Fibroblast of the aortic adventitia (primary cell): ENCODE measurements at regions not wholly inside any gene's neighbourhood (a gene's known extent, or its start where the extent isn't known, plus 50 kb on each side); places are given as distances from the start of the nearest gene placed in this dataset.
"Not testable (repeated sequence)": the region's sequence is repeated elsewhere in the genome, so short reads cannot be mapped to it uniquely, and the experiment has no call there.

Experiments used
- DNase-seq: peaks from one replicate; pipeline ENCODE4 v3.0.0-alpha.2; 2010; ENCODE audit warnings: low read depth
- H3K4me3 ChIP-seq: 2 replicates; pipeline ENCODE4 v1.5.1; 2011; ENCODE audit warnings: low read depth, mild to moderate bottlenecking, control low read depth, low read length, moderate library complexity
- TF ChIP-seq, protein P1 (sequence below): IDR thresholded peaks from 2 replicates; pipeline ENCODE4 v1.5.1; 2011; ENCODE audit warnings: mild to moderate bottlenecking, low read length, control low read depth, inconsistent platforms; ENCODE audit not compliant: insufficient read depth

DNA sequence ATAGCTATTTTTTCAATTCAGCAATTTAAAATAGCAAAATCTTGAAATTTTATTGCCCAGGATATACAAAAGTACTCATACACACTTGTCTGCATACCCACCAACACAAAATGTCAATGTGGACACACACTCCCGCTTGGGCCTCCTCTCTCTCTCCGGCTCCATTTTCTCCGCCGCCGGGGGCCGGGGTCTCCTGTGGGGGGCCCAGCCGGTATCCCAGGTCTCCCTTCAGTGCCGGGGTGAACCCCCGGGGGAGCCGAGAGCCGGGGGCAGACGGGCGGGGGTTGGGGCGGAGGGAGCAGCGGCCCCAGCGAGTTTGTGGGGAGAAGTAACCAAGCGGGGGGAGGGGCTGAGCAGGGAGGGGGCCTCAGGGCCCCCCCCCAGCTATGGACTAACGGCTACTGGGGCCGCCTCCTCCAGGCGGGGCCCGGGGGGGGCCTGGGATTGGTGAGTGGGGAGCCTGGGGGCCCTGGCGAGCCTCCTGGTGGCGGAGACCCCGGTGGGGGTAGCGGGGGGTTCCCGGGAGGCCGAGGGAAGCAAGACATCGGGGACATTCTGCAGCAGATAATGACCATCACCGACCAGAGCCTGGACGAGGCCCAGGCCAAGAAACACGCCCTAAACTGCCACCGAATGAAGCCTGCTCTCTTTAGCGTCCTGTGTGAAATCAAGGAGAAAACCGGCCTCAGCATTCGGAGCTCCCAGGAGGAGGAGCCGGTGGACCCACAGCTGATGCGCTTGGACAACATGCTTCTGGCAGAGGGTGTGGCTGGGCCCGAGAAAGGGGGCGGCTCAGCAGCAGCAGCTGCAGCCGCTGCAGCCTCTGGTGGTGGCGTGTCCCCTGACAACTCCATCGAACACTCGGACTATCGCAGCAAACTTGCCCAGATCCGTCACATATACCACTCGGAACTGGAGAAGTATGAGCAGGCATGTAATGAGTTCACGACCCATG is 56.6 kb downstream of the CHST2 start:
- DNase-seq, H3K4me3 ChIP-seq: not testable (repeated sequence)

DNA sequence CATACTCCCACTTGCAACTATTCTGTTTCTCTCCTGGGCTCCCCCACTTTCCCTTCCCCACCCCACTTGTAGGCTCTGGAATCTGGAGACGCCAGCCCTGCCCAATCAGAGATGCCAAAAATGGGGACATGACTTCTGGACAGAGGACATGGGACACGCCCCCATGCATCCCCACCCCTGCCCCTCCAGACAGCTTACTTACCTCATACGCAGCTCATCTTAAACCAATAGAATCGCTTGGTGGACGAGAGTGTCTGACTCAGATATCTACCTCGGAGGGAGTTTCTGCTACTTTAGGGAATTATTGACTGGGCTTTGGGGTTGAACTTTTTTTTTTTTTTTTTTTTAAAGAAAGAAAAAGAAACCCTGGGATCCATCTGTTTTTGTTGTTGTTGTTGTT is 58.4 kb downstream of the CHST2 start:
- H3K4me3 ChIP-seq, DNase-seq: not testable (repeated sequence)

DNA sequence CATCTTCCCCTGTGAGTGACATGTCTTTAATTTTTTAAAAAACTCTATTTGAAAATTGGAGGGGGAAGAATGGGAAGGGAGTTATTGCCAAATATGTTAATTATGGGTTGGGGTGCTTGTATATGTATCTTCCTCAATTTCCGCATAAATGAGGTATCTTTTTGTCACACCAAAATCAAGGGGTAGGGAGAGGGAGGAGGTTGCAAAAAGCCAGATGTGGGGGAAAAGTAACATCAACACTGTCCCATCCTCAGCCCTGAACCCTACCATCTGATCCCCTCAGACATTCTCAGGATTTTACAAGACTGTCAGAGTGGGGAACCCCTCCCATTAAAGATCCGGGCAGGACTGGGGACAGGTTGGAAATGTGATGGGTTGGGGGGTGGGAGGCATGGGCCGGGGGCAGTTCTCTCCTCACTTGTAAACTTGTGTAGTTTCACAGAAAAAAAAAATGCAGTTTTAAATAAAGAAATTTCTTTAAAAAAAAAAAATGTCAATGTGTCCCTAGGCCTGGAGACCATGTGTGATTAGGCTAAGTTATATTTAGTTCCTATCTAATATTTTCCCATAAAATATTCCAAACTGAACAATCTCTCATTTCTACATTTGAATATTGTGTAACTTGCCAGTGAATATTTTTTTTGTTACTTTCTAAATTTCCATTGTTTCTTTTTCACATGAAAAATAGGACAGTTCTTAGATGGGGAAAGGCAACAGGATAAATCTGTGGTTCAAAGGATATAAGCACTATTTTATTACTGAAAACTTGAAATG is 59.4 kb downstream of the CHST2 start:
- H3K4me3 ChIP-seq, DNase-seq: not testable (repeated sequence)

DNA sequence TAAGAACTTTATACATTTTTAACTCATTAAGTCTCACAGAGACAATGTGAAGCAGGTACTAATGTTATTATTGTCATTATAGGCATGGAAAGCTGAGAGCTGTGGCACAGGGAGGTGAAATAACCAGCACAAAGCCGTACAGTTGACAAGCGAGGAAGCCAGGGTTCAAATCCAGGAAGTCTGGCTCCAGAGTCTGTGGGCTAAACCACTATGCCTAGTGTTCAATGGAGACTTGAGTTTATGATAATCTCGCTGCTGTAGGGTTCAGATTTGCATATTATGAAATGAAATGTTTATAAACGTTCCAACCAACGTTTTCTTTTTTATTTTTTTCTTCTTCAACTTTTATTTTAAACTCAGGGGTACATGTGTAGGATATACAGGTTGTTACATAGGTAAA is 60.0 kb downstream of the CHST2 start:
- DNase-seq = no peak
- TF ChIP-seq, protein P1, sequence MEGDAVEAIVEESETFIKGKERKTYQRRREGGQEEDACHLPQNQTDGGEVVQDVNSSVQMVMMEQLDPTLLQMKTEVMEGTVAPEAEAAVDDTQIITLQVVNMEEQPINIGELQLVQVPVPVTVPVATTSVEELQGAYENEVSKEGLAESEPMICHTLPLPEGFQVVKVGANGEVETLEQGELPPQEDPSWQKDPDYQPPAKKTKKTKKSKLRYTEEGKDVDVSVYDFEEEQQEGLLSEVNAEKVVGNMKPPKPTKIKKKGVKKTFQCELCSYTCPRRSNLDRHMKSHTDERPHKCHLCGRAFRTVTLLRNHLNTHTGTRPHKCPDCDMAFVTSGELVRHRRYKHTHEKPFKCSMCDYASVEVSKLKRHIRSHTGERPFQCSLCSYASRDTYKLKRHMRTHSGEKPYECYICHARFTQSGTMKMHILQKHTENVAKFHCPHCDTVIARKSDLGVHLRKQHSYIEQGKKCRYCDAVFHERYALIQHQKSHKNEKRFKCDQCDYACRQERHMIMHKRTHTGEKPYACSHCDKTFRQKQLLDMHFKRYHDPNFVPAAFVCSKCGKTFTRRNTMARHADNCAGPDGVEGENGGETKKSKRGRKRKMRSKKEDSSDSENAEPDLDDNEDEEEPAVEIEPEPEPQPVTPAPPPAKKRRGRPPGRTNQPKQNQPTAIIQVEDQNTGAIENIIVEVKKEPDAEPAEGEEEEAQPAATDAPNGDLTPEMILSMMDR = no peak
- H3K4me3 ChIP-seq = no peak overlapping the region

DNA sequence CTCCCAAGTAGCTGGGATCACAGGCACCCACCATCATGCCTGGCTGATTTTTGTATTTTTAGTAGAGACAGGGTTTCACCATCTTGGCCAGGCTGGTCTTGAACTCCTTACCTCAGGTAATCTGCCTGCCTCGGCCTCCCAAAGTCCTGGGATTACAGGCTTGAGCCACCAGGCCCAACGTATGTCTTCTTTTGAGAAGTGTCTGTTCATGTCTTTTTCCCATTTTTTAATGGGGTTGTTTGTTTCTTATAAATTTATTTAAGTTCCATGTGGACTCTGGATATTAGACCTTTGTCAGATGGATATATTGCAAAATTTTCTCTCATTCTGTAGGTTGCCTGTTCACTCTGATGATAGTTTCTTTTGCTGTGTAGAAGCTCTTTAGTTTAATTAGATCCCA is 61.3 kb downstream of the CHST2 start:
- DNase-seq, H3K4me3 ChIP-seq: not testable (repeated sequence)

DNA sequence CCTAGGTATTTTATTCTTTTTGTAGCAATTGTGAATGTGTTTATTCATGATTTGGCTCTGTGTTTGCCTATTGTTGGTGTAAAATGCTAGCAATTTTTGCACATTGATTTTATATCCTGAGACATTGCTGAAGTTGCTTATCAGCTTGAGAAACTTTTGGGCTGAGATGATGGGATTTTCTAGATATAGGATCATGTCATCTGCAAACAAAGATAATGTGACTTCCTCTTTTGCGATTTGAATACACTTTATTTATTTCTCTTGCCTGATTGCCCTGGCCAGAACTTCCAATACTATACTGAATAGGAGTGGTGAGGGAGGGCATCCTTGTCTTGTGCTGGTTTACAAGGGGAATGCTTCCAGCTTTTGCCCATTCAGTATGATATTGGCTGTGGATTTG is 62.4 kb downstream of the CHST2 start:
- H3K4me3 ChIP-seq, DNase-seq: not testable (repeated sequence)

DNA sequence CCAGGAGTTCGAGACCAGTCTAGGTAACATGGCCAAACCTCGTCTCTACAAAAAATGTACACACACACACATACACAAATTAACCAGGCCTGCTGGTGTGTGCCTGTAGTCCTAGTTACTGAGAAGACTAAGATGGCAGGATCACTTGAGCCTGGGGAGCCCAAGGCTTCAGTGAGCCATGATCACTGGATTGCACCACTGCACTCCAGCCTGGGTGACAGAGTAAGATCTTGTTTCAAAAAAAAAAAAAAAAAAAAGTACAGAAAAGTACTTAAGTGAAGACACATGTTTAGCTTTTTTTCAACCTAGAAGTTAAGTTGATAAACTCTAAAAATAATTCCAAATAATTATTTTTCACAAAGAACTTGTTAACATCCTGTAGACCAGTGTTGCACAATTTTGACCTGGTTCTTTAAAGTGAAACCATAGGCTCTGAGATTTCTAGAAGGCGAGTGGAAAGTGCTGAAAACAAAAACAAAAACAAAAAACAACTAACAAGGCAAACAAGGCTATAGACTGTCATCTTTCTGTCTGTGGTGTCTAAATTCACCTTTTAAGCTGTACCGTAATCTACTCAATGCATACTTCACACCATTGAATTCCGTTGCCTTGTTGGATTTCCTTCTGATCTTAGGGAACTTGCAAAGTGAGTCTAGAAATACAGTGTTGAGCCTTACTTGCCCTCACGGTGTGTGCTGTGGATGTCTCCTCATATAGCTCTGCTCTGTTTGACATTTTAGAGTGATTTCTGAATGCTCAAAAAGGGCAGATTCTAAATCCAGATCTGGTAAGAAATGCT is 63.5 kb downstream of the CHST2 start:
- TF ChIP-seq, protein P1 = no peak
- no peak overlapping the region for H3K4me3 ChIP-seq
- no peak for DNase-seq

DNA sequence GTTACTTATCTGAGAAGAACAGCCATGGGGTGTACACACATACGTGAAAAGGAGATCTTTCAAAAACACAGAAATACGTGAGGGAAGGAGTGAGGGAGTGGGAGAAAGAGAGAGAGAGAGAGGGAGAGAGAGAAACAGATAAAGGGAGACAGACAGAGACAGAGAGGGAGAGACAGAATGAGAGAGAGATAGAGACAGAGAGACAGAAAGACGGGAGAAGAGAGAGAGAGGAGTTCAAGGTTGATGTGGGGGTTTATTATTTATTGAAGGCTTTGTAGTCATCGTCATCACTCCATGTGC is 64.0 kb downstream of the CHST2 start:
- no peak for DNase-seq
- H3K4me3 ChIP-seq = no peak overlapping the region

DNA sequence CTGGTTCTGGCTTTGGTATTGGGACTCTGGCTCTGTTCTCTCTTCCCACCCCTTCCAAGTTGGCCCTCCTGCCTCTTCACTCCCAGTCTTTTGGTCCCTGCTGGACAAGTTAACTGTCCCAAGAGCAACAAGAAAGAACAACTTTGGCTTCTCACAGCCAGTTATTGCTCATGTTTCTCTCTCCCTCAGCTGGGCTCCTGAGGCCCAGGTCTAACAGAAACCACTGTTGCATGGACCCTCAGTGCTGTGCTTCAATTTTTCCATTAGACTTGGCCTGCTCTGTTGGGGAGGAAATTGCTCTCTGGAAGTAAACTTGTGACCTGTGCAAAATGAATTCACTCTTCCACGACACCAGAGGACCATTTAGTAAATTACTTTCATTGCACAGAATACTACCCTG is 64.5 kb downstream of the CHST2 start:
- no peak overlapping the region for H3K4me3 ChIP-seq
- no peak for DNase-seq
- TF ChIP-seq, protein P1 = no peak

More for the DNA sequence above, 64.0 kb downstream of the CHST2 start:
- TF ChIP-seq, protein P1 = no peak
